LNCAP (cell line): ENCODE measurements at regions not wholly inside any gene's neighbourhood (a gene's known extent, or its start where the extent isn't known, plus 50 kb on each side); places are given as distances from the start of the nearest gene placed in this dataset.
A peak's percentile ranks its signal among the peaks of the same experiment; 100 is the strongest.

ENCODE experiments used
- CTCF ChIP-seq: fragments of 450-650 bp; IDR thresholded peaks from 2 replicates; pipeline ENCODE4 v1.5.1; 2017; ENCODE audit warnings: mild to moderate bottlenecking

- no peak for TF ChIP-seq CTCF
Observed at GRCh38 chr12:115880238-115880637, 397.3 kb downstream of the MED13L start.

- no peak for TF ChIP-seq CTCF
Observed at GRCh38 chr12:115879354-115879753, 398.1 kb downstream of the MED13L start.

- TF ChIP-seq CTCF, result no peak
Observed at GRCh38 chr12:115873451-115874082, 403.9 kb downstream of the MED13L start.

- TF ChIP-seq CTCF, result no peak
Observed at GRCh38 chr12:115872919-115873357, 404.6 kb downstream of the MED13L start.

- no peak for TF ChIP-seq CTCF
Observed at GRCh38 chr12:115872212-115872611, 405.3 kb downstream of the MED13L start.

- peak; percentile 71 for TF ChIP-seq CTCF
Observed at GRCh38 chr12:115871714-115872113, 405.8 kb downstream of the MED13L start.

- no peak for TF ChIP-seq CTCF
Observed at GRCh38 chr12:115870510-115870909, 407.0 kb downstream of the MED13L start.

- no peak for TF ChIP-seq CTCF
Observed at GRCh38 chr12:115870021-115870420, 407.5 kb downstream of the MED13L start.
